SK-N-DZ (cell line): ENCODE measurements at regions not wholly inside any gene's neighbourhood (a gene's known extent, or its start where the extent isn't known, plus 50 kb on each side); places are given as distances from the start of the nearest gene placed in this dataset.
"Not testable (repeated sequence)": the region's sequence is repeated elsewhere in the genome, so short reads cannot be mapped to it uniquely, and the experiment has no call there.

Source experiments
- DNase-seq: peaks from one replicate; pipeline ENCODE4 v3.0.0-alpha.2; 2015; ENCODE audit warnings: low spot score

- no peak for DNase-seq
Observed at GRCh38 chr5:5885782-5886181, 463.3 kb downstream of the ICE1 start.

GRCh38 chr5:5884593-5884992 lies 462.1 kb downstream of the ICE1 start:
- DNase-seq = no peak

- no peak for DNase-seq
Observed at GRCh38 chr5:5883562-5883961, 461.1 kb downstream of the ICE1 start.

GRCh38 chr5:5883146-5883545 lies 460.7 kb downstream of the ICE1 start:
- DNase-seq = no peak

GRCh38 chr5:5882706-5883105 lies 460.2 kb downstream of the ICE1 start:
- DNase-seq = no peak

- peak; percentile 23 for DNase-seq
Observed at GRCh38 chr5:5881294-5881693, 458.8 kb downstream of the ICE1 start.

- no peak for DNase-seq
Observed at GRCh38 chr5:5880077-5880763, 457.7 kb downstream of the ICE1 start.

GRCh38 chr5:5857396-5857795 lies 434.9 kb downstream of the ICE1 start:
- DNase-seq = no peak

- DNase-seq = no peak
Observed at GRCh38 chr5:5854087-5854486, 431.6 kb downstream of the ICE1 start.

GRCh38 chr5:5838493-5838892 lies 416.0 kb downstream of the ICE1 start:
- no peak for DNase-seq

GRCh38 chr5:5831622-5832021 lies 409.1 kb downstream of the ICE1 start:
- DNase-seq = not testable (repeated sequence)

- DNase-seq = no peak
Observed at GRCh38 chr5:5828619-5829018, 406.1 kb downstream of the ICE1 start.

- DNase-seq = no peak
Observed at GRCh38 chr5:5826911-5827310, 404.4 kb downstream of the ICE1 start.

GRCh38 chr5:5822729-5823257 lies 400.3 kb downstream of the ICE1 start:
- DNase-seq = no peak

- DNase-seq = no peak
Observed at GRCh38 chr5:5816960-5817359, 394.5 kb downstream of the ICE1 start.

- no peak for DNase-seq
Observed at GRCh38 chr5:5813441-5813840, 391.0 kb downstream of the ICE1 start.

GRCh38 chr5:5810461-5810860 lies 388.0 kb downstream of the ICE1 start:
- DNase-seq = no peak

- no peak for DNase-seq
Observed at GRCh38 chr5:5805916-5806315, 383.4 kb downstream of the ICE1 start.

- DNase-seq = no peak
Observed at GRCh38 chr5:5804478-5805233, 382.2 kb downstream of the ICE1 start.

GRCh38 chr5:5800801-5801761 lies 378.6 kb downstream of the ICE1 start:
- no peak for DNase-seq

GRCh38 chr5:5799826-5800225 lies 377.3 kb downstream of the ICE1 start:
- no peak for DNase-seq

- DNase-seq = no peak
Observed at GRCh38 chr5:5799229-5799628, 376.8 kb downstream of the ICE1 start.
